ENCODE measurements at regions not wholly inside any gene's neighbourhood (a gene's known extent, or its start where the extent isn't known, plus 50 kb on each side); places are given as distances from the start of the nearest gene placed in this dataset.

DNA sequence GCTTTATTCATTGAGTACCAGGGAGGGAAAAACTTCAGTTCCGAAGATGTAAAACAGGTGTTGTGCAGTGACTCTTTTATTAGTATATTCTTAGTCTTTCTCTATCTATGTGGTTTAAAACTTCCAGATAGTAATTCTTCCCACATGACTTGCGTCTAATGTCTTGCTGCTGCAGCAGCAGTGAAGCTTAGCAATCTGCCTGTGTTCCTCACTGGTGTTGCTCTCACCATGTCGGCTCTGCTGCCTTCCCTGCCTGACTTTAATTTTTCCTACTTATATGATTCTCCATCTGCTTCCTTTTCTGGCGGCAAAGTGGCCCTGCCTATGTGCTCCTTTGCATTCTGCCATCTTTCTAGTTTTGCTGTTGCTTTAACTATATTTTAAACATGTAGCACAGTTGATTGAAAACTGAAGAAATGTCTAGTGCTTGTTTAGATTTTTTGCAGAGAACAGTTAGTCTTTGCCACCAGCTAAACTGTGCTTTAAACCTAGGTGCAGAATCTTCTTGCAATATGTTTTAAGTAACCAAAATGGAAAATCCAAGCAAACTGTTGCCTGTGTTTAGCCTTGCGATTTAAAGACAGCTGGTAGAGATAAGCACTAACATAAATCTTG lies 1934.2 kb upstream of the IGFBP7 start:
- TF ChIP-seq FOXP2 (optimal IDR thresholded peaks at IDR 0.05; ENCODE audit: borderline replicate concordance, extremely low read depth, extremely low read length, insufficient read depth): no peak
- no peak for TF ChIP-seq TAF1 (IDR thresholded peaks at IDR 0.05; ENCODE audit: borderline replicate concordance, insufficient read depth, low read length)
- no peak for TF ChIP-seq POLR2AphosphoS5 (IDR thresholded peaks at IDR 0.05; ENCODE audit: low read depth, low read length)
- no peak for TF ChIP-seq SIN3A (IDR thresholded peaks at IDR 0.05; ENCODE audit: borderline replicate concordance, insufficient read depth, low read length)
- TF ChIP-seq, protein P1, sequence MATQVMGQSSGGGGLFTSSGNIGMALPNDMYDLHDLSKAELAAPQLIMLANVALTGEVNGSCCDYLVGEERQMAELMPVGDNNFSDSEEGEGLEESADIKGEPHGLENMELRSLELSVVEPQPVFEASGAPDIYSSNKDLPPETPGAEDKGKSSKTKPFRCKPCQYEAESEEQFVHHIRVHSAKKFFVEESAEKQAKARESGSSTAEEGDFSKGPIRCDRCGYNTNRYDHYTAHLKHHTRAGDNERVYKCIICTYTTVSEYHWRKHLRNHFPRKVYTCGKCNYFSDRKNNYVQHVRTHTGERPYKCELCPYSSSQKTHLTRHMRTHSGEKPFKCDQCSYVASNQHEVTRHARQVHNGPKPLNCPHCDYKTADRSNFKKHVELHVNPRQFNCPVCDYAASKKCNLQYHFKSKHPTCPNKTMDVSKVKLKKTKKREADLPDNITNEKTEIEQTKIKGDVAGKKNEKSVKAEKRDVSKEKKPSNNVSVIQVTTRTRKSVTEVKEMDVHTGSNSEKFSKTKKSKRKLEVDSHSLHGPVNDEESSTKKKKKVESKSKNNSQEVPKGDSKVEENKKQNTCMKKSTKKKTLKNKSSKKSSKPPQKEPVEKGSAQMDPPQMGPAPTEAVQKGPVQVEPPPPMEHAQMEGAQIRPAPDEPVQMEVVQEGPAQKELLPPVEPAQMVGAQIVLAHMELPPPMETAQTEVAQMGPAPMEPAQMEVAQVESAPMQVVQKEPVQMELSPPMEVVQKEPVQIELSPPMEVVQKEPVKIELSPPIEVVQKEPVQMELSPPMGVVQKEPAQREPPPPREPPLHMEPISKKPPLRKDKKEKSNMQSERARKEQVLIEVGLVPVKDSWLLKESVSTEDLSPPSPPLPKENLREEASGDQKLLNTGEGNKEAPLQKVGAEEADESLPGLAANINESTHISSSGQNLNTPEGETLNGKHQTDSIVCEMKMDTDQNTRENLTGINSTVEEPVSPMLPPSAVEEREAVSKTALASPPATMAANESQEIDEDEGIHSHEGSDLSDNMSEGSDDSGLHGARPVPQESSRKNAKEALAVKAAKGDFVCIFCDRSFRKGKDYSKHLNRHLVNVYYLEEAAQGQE (IDR thresholded peaks at IDR 0.05; ENCODE audit: insufficient read depth in 1 of 2, low read depth in 2 of 2, low read length in 2 of 2): no peak

DNA sequence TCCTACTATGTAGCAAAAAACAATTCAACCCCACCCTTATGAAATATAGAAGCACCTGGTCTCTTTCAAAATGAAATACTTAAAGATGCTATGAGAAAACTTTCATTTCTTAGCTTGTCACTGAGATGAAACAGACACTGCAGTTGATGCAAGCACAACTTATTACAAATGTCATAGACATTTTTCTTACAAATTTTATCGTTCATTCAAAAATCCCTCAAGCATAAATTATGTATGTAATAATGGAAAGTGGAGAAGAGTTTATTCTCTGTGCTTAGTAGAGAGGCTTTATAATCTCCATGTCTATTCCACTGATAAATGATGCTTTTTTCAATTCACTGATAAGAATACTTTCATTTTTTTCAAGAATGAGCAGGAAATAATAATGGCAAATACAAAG lies 1943.9 kb upstream of the IGFBP7 start:
- TF ChIP-seq, protein P1 (IDR thresholded peaks at IDR 0.05; ENCODE audit: insufficient read depth in 1 of 2, low read depth in 2 of 2, low read length in 2 of 2): no peak
- TF ChIP-seq POLR2AphosphoS5 (IDR thresholded peaks at IDR 0.05; ENCODE audit: low read depth, low read length): no peak
- TF ChIP-seq SIN3A (IDR thresholded peaks at IDR 0.05; ENCODE audit: borderline replicate concordance, insufficient read depth, low read length): no peak
- no peak for TF ChIP-seq TAF1 (IDR thresholded peaks at IDR 0.05; ENCODE audit: borderline replicate concordance, insufficient read depth, low read length)
- TF ChIP-seq FOXP2 (optimal IDR thresholded peaks at IDR 0.05; ENCODE audit: borderline replicate concordance, extremely low read depth, extremely low read length, insufficient read depth): no peak

GRCh38 chr4:59057804-59058203 lies 1947.6 kb upstream of the IGFBP7 start:
- TF ChIP-seq SIN3A (IDR thresholded peaks at IDR 0.05; ENCODE audit: borderline replicate concordance, insufficient read depth, low read length) (no peak), TAF1 (IDR thresholded peaks at IDR 0.05; ENCODE audit: borderline replicate concordance, insufficient read depth, low read length) (no peak), FOXP2 (optimal IDR thresholded peaks at IDR 0.05; ENCODE audit: borderline replicate concordance, extremely low read depth, extremely low read length, insufficient read depth) (no peak), POLR2AphosphoS5 (IDR thresholded peaks at IDR 0.05; ENCODE audit: low read depth, low read length) (no peak)
- TF ChIP-seq, protein P1 (IDR thresholded peaks at IDR 0.05; ENCODE audit: insufficient read depth in 1 of 2, low read depth in 2 of 2, low read length in 2 of 2): no peak

GRCh38 chr4:59058543-59058942 lies 1948.4 kb upstream of the IGFBP7 start:
- TF ChIP-seq SIN3A (IDR thresholded peaks at IDR 0.05; ENCODE audit: borderline replicate concordance, insufficient read depth, low read length): no peak
- TF ChIP-seq, protein P1 (IDR thresholded peaks at IDR 0.05; ENCODE audit: insufficient read depth in 1 of 2, low read depth in 2 of 2, low read length in 2 of 2): no peak
- TF ChIP-seq FOXP2 (optimal IDR thresholded peaks at IDR 0.05; ENCODE audit: borderline replicate concordance, extremely low read depth, extremely low read length, insufficient read depth): no peak
- TF ChIP-seq TAF1 (IDR thresholded peaks at IDR 0.05; ENCODE audit: borderline replicate concordance, insufficient read depth, low read length): no peak
- TF ChIP-seq POLR2AphosphoS5 (IDR thresholded peaks at IDR 0.05; ENCODE audit: low read depth, low read length): no peak

All from PFSK-1 (cell line).